Loucy (cell line): ENCODE measurements at regions not wholly inside any gene's neighbourhood (a gene's known extent, or its start where the extent isn't known, plus 50 kb on each side); places are given as distances from the start of the nearest gene placed in this dataset.

ENCODE experiments used
- H2AFZ ChIP-seq: fragments of 200-600 bp; sonication (generic); 2 replicates; pipeline ENCODE4 v1.6.0; 2016; ENCODE audit warnings: antibody characterized with exemption, mild to moderate bottlenecking, low read length, moderate library complexity
- H3F3A ChIP-seq: fragments of 200-600 bp; 2 replicates; pipeline ENCODE4 v1.6.0; 2016; ENCODE audit warnings: antibody characterized with exemption, low read depth, mild to moderate bottlenecking
- H3K27me3 ChIP-seq: fragments of 200-600 bp; sonication (generic); 2 replicates; pipeline ENCODE4 v1.6.1; 2014; ENCODE audit warnings: low read length, mild to moderate bottlenecking; ENCODE audit not compliant: insufficient read depth, poor library complexity, severe bottlenecking
- H3K36me3 ChIP-seq: fragments of 200-600 bp; sonication (generic); 2 replicates; pipeline ENCODE4 v1.6.1; 2016; ENCODE audit warnings: low read length; ENCODE audit not compliant: insufficient read depth
- H3K4me1 ChIP-seq: fragments of 200-600 bp; sonication (generic); 2 replicates; pipeline ENCODE4 v1.5.1; 2014; ENCODE audit warnings: low read length, mild to moderate bottlenecking; ENCODE audit not compliant: insufficient read depth, poor library complexity, severe bottlenecking
- H3K4me2 ChIP-seq: fragments of 200-600 bp; sonication (generic); 2 replicates; pipeline ENCODE4 v1.6.0; 2014; ENCODE audit warnings: antibody characterized with exemption, low read length, low read depth, mild to moderate bottlenecking; ENCODE audit not compliant: poor library complexity, severe bottlenecking
- H3K4me3 ChIP-seq: fragments of 200-600 bp; sonication (generic); 2 replicates; pipeline ENCODE4 v1.5.1; 2014; ENCODE audit warnings: low read length, mild to moderate bottlenecking, mixed read lengths; ENCODE audit not compliant: poor library complexity, severe bottlenecking
- H3K79me2 ChIP-seq: fragments of 200-600 bp; sonication (generic); 2 replicates; pipeline ENCODE4 v1.6.1; 2014; ENCODE audit warnings: low read length; ENCODE audit not compliant: insufficient read depth
- H3K9ac ChIP-seq: fragments of 200-600 bp; sonication (generic); 2 replicates; pipeline ENCODE4 v1.6.0; 2014; ENCODE audit warnings: mild to moderate bottlenecking, low read depth, low read length, moderate library complexity; ENCODE audit not compliant: poor library complexity, severe bottlenecking
- H3K9me2 ChIP-seq: fragments of 200-600 bp; sonication (generic); replicated peaks from 2 replicates; pipeline ENCODE4 v1.6.1; 2016; ENCODE audit warnings: low read depth, low read length, mixed read lengths
- H3K9me3 ChIP-seq: fragments of 200-600 bp; sonication (generic); 2 replicates; pipeline ENCODE4 v1.6.1; 2014; ENCODE audit warnings: mild to moderate bottlenecking, antibody characterized with exemption, low read length, low read depth; ENCODE audit not compliant: insufficient read depth
- H4K20me1 ChIP-seq: fragments of 200-600 bp; sonication (generic); 2 replicates; pipeline ENCODE4 v1.6.0; 2014; ENCODE audit warnings: antibody characterized with exemption, low read length, mild to moderate bottlenecking; ENCODE audit not compliant: insufficient read depth, poor library complexity, severe bottlenecking
- EZH2phosphoT487 ChIP-seq: fragments of 200-600 bp; IDR thresholded peaks from 2 replicates; pipeline ENCODE4 v1.6.1; 2018; ENCODE audit warnings: antibody characterized with exemption, mild to moderate bottlenecking, moderate library complexity, borderline replicate concordance
- TF ChIP-seq, protein P1 (sequence below): fragments of 200-600 bp; sonication (generic); conservative IDR thresholded peaks from 2 replicates; pipeline ENCODE4 v1.5.1; 2014; ENCODE audit warnings: mild to moderate bottlenecking, antibody characterized with exemption, low read length

DNA sequence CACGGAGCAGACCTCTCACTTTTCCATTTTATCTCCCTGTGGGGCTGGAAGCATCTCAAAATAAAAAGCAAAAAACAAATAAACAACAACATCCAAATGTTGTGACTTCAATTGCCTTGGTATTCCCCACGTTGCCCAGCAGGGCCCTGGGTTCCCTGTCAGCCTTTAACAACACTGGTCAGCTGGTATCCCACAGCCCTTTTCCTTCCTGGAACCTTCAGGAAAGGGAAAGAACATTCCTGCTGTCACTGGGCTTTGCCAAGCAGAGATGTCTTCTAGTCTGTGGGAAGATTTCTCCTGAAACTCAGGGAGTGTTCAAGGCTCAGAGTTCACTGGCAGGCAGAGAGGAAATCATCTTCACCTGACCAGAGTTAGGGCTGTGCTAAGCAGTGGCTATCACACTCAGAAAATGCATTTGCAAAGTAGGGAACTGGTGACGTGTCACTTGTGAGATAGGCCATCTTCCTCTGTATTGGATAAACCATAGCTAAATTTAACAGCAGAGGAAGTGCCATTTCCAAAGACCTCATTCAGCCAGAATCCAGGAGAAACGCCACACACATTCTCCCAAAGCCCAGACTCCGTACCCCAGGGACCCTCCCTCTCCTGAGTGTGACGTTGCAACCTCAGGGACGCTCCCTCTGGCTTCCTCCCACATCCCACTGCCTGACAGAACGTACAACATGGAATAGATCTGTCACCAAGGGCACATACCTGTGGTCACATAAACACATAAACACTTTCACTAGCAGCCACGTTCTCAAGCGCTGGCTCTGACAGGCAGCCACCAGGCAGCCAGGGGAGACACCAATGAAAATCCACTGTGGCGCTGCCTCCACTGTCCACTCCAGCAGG, 274.0 kb upstream of the DAPK1 start:
- no peaks in the 10 kb centered on the region for H3K79me2 ChIP-seq
- H3K36me3 ChIP-seq = no peaks in the 10 kb centered on the region
- TF ChIP-seq, protein P1, sequence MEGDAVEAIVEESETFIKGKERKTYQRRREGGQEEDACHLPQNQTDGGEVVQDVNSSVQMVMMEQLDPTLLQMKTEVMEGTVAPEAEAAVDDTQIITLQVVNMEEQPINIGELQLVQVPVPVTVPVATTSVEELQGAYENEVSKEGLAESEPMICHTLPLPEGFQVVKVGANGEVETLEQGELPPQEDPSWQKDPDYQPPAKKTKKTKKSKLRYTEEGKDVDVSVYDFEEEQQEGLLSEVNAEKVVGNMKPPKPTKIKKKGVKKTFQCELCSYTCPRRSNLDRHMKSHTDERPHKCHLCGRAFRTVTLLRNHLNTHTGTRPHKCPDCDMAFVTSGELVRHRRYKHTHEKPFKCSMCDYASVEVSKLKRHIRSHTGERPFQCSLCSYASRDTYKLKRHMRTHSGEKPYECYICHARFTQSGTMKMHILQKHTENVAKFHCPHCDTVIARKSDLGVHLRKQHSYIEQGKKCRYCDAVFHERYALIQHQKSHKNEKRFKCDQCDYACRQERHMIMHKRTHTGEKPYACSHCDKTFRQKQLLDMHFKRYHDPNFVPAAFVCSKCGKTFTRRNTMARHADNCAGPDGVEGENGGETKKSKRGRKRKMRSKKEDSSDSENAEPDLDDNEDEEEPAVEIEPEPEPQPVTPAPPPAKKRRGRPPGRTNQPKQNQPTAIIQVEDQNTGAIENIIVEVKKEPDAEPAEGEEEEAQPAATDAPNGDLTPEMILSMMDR = no peak
- TF ChIP-seq EZH2phosphoT487 = no peak
- H3K9me2 ChIP-seq = no peaks in the 10 kb centered on the region
- H3K9me3 ChIP-seq = no peaks in the 10 kb centered on the region
- no peaks in the 10 kb centered on the region for H4K20me1 ChIP-seq
- no peaks in the 10 kb centered on the region for H3K27me3 ChIP-seq
- no peak overlapping the region for H3K9ac ChIP-seq
- H3K4me2 ChIP-seq = no peak overlapping the region
- H2AFZ ChIP-seq = no peak overlapping the region
- no peaks in the 10 kb centered on the region for H3F3A ChIP-seq
- no peaks in the 10 kb centered on the region for H3K4me1 ChIP-seq
- H3K4me3 ChIP-seq = no peak overlapping the region

DNA sequence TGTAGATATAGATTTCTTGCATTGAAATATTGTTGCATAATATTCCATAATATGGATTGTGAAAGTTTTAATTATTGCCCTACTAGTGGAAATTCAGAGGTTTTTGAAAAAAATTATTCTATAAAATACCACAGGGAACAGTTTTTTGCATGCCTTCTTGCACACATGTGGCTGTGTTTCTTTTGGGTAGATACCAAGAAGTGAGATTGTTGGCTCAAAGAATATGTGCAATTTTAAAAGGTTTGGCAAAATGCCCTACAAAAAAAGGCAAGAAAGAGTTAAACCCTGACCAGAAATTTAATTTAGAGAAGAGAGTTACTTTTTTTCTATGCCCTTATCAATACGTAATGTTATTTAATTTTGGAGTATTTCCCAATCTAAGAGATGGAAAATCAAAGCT, 270.8 kb upstream of the DAPK1 start:
- peaks cover 3% of the 10 kb centered on the region; the same call in 1 of the 2 replicates for H3K9me3 ChIP-seq
- H3K79me2 ChIP-seq = no peaks in the 10 kb centered on the region
- H3K9ac ChIP-seq = no peak overlapping the region
- no peaks in the 10 kb centered on the region for H3K36me3 ChIP-seq
- no peaks in the 10 kb centered on the region for H3K27me3 ChIP-seq
- no peak overlapping the region for H3K4me3 ChIP-seq
- no peak overlapping the region for H3K4me2 ChIP-seq
- no peak for TF ChIP-seq EZH2phosphoT487
- TF ChIP-seq, protein P1 = no peak
- H3K9me2 ChIP-seq = no peaks in the 10 kb centered on the region
- no peaks in the 10 kb centered on the region for H3F3A ChIP-seq
- no peaks in the 10 kb centered on the region for H3K4me1 ChIP-seq
- H2AFZ ChIP-seq = no peak overlapping the region
- H4K20me1 ChIP-seq = no peaks in the 10 kb centered on the region

- Histone ChIP-seq H3K27me3 (no peaks in the 10 kb centered on the region), H3K4me2 (no peak overlapping the region), H3K9ac (no peak overlapping the region), H2AFZ (no peak overlapping the region), H4K20me1 (no peaks in the 10 kb centered on the region), H3K9me3 (peaks cover 3% of the 10 kb centered on the region; the same call in 1 of the 2 replicates), H3K4me3 (no peak overlapping the region), H3K9me2 (no peaks in the 10 kb centered on the region), H3F3A (no peaks in the 10 kb centered on the region), H3K4me1 (no peaks in the 10 kb centered on the region), H3K79me2 (no peaks in the 10 kb centered on the region), H3K36me3 (no peaks in the 10 kb centered on the region)
- TF ChIP-seq EZH2phosphoT487 = no peak
- TF ChIP-seq, protein P1 = no peak
Observed at GRCh38 chr9:87227456-87227855, 270.2 kb upstream of the DAPK1 start.
